NCI-H1105 (cell line): ENCODE measurements at regions not wholly inside any gene's neighbourhood (a gene's known extent, or its start where the extent isn't known, plus 50 kb on each side); places are given as distances from the start of the nearest gene placed in this dataset.

Source experiments
- DNase-seq: peaks from one replicate; lab custom pipeline; 2025; lab: John Stamatoyannopoulos, UW

DNA sequence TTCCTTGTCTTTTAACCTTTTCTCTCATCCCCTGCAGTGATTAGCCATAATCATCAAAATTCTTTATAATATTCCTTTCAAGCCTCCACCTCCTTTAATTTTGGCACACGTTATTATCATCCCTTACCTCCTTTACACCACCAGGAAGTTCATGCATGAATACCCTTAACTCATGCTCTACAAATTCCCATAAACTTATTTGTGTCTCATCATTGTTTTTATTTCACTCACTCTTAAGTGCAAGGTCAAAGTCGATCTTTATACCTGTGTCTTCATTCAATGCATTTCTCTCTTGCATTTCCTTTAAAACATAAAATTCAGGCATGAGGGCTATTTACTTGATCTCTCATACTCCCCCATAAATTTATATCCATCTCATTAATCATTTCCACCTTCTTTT, 1064.6 kb upstream of the CADM2 start:
- no peak for DNase-seq

DNA sequence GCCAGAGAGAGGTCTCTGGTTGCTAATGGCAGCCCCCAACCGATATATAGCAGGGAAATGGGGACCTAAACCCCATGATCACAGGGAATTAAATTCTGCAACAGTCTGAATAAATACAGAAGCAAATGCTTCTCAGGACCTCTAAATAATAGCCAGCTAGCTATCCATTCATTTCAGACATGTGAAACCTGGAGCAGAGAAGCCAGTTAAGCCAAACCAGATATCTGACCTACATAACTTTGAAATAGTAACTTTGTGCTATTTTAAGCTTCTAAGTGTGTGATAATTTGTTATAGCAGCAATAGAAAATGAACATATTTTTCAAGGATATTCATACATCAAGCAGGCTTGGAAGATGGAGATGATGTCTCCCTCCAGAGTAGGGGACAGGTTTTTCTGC, 1062.9 kb upstream of the CADM2 start:
- DNase-seq, result no peak

DNA sequence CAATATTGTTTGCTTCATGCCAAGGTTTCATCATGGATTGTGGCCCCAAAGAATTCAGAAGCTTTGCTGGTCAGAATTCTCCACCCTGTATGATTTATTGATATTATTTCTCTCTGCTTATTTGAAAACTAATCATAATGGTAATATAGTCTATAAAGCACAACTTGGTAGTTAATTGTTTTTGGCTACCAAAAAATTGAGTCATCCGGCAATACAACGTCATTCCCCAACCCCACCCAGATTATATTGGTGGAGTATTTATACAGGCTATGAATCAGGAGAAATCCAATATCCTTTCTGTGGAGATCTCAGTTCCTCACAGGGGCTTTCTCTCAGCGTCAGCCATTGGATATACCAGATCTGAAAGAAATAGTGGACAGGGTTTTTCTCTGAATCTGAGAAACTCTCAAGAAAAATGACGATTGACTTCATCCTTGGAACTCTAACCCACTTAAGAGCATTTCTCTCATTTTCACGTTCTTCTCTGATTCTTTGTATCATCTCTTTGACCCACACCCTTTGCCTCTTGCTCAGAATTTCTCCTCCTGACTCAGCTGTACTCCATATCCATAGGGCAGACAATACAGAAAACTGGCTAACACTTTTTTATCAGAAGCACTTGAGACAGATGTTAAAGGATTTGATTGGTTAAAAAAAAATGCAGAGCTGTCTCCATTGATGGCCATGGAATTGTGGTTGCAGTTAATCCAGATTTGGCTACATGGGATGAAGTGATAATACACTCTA, 1055.8 kb upstream of the CADM2 start:
- no peak for DNase-seq

DNA sequence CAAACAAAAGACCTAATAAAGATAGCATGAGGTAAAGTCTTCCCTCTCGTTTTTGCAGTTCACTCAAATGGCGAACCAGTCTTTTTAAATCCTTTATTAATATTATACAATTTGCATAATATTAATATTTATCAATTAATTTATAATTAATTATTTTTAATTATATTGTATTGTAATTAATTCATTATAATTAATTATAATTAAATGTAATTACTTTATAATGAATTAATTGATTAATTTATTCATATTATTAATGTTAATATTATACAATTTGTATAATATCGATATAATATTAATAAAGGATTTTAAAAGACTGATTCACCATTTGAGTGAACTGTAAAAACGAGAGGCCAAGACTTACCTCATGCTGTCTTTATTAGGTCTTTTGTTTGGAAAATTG, 1045.4 kb upstream of the CADM2 start:
- no peak for DNase-seq

DNA sequence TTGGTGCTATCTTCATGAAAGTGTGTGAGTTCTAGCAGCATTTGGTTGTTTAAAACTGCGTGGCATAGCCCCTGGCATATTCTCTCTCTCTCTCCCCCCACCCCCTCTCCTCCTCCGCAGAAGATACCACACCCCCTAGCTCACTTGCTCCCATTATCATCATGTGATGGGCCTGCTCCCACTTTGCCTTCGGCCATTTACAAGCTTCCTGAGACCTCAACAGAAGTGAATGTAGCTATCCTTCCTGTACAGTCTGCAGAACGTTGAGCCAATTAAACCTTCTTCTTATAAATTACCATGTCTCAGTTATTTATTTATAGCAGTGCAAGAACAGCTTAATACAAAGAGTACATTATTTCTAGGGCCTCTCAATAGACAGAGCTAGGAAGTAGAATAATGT, 1032.5 kb upstream of the CADM2 start:
- DNase-seq, result no peak

DNA sequence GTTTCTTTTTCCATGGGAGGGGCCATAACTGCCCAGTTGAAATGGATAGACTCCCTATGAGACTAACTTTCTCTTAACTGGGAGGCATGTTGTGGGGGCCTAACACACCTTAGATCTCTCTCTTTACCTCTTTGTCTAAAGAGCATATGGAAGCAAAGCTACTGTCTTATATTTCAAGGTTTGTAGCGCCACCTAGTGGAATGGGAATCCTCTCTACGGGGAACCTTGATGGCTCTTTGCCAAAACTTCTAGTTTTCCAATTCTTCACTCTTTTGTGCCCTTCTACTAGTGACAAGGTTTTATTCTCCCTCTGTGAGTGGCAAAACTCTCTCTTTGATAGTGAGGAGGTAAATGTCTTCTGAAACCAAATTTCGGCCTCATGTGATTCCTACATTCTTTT, 1030.4 kb upstream of the CADM2 start:
- no peak for DNase-seq

DNA sequence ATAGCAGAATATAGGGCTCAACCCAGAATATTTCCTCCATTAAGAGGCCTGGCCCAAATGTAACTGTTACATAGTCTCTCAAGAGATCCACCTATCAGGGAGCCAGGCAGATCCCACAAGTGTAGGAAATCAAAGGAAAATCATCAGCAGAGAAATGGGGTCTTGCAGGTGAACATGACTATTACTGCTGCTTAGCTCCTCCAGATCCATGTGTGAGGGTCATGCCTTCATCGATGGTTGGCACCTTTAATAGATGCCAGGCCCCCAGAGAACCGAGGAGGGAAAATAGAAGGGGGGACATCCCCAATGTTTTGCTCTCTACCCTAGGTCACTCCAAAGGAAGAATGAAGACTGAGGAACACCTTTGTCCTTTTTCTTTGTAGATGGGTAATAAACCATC, 1029.9 kb upstream of the CADM2 start:
- no peak for DNase-seq

DNA sequence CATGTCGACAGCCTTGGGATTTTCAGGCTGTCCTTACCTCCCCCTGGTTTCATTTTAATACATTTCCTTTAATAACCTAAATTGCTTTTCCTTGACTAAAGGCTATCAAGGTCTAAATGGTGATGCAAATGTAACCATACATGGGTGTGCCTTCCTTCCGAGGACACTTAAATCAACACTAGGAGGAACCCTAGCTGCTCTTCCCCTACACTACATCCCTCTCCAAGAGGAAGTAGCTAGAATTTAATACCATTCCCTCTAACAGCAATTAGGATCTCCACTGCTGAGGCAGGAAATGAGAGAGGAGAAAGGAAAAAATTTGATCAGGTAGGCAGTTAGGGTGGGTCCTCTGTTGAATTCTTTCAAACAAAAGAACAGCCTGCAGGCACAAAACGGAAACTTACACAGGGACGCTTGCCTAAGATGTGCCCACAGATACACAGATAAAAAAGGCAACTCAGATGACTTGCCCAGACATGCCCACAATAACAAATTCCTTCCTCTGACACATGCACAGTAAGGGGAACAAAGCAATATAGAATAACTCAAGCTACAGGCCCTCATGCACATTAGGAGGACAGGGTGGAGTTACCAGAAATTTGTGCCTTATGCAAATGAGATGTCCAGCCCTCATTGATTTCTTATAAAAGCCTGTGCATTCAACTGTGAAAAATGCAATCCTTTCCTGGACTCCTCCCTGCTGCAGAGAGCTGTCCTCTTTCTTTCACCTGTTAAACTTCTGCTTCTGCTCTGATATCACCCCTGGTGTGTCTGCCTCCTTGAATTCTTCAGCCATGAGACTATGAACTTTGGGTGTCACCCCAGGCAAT, 1024.4 kb upstream of the CADM2 start:
- peak; percentile 2 for DNase-seq

DNA sequence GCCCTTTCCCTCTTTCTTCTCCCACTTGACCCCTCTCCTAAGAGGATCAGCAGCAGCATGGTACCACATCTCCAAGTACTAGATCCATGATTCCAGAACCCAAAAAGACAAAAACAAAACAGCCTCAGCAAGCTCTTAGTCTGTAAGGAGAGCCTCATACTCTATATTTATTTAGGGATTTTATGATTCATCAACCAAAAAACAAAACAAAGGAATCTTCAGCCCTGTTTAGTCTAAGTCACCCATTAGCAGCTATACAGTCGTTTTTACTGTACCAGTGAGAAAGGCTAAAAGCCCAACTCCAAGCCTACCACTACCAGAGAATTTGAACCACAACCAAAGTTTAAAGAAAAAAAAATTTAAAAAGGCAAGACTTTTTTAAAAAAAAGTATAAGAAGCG, 1020.3 kb upstream of the CADM2 start:
- DNase-seq, result no peak

DNA sequence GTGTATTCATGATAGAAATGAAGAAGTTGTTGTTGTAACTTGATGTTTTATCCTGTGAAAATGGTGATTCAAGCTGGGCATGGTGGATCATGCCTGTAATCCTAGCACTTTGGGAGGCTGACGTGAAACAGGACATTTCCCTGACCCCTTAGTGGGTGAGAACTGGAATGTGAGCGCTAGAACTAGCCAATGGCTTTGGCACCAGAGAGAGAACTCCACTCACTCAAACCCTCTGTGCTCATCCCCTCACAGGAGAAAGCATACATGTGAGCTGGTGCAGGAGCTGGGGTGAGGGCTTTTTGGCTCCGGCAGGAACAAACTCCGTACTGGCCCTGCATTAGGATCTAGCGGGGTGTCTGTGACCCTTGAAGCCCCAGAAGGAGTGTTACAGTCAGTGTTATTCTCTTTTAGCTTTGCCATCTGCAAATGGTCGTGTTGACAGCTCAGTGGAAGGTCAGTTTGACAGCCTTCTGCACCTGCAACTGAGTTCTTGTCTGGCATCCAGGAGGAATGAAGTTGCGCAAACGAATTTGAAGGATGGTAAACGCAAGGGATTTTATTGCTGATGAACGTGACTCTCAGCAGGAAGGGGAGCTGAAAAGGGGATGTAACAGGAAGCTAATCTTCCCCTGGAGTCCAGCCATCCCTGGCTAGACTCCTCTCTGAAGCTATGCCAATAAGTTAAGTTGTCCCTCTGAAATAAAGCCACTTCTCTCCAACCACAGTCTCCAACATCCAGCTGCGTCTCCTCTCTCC, 1016.6 kb upstream of the CADM2 start:
- DNase-seq, result no peak

DNA sequence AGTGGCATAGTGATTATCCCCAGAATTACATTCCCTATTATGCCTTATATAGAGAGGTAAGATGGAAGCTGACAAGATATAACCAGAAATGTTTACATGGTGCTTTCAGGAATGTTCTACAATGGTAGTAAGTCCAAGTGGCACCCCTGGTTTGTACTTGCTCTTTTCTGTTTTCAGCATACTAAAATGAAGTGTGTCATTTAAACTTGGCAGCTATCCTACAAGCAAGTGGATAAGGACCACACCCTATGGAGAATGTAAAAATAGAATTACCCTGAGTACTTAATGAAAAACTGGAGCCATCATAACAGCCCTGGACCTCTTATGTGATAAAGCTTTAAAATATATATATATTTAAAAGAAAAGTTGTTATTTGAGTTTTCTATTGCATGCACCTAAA, 1012.7 kb upstream of the CADM2 start:
- peak; percentile 6 for DNase-seq

DNA sequence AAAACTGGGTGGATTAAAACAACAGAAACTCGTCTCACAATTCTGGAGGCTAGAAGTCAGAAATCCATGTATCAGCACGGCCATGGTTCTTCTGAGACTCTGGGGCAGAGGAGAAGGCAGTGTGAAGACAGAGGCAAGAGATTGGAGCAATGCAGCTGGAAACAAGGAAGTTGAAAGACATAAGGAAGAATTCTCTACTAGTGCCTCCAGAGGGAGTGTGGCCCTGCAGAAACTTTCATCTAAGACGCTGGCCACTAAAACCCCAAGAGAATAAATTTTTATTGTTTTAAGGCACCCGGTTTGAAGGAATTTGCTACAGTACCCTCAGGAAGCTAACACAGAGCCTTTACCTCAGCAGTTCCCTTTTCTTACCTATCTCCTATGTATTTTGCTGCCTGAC, 1012.2 kb upstream of the CADM2 start:
- no peak for DNase-seq

DNA sequence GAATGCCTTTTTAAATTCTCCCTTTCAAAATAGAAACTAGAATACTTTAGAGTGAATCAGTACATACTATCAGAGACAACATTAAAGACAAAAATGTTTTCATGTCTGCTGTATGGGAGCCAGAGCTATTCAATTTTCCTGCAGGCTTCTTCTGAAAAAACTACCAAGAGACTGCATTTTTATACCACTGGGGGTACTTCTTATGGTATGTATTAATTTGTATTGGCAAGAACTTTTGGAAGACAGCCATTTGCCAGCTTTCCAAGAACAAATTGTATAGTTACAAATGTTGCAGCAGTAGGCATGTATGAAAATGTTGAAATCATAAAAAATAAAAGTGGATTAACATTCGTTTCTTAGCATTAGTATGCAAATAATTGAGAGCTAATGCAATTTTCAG, 1010.0 kb upstream of the CADM2 start:
- no peak for DNase-seq

DNA sequence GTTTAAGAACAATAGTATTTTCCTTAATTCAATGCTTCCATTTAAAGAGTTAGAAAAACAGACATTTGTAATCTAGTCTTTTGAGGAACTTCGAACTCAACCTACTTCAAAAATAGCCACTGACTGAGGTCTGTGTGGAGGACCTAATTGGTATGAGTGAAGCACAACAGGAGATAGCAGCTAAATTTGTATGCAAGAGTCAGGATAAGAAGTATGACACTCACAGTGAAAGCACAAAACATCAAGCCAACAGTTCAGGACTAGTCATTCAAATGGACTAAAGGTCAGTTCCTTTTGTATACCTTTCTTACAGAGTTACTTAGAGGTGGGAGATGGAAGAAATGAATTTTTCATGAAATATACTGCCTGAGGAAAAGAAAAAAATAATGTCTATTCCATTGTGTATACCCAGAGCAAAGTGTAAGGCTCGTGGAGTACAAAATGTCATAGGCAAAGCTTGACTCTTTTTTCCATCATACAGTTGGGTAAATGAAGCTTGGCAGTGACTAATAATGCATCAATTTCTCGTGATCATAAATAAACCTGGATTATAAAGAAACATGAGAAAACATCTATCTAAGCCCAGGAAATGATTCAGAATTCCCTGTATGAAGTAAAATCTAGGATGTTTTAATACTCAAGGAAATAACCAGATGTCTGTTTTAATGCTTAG, 1005.2 kb upstream of the CADM2 start:
- DNase-seq, result no peak

DNA sequence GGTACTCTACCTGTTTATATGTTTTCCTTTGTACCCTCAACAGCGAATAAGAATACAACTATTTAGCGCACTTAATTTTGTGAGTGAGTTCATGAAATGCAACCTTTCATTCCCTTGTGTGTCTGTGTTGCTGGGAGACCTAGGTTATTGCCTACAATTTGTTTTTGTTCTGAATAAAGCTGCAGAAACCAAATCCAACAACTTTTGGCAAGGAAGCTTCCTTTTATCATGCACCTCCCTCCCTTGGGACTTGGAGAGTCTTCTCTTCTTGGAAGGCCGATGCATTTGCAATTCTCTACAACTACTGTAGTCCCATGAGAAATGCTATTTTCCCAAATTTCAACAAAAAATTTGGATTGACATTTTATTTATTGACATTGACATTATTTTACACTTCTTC, 1002.4 kb upstream of the CADM2 start:
- no peak for DNase-seq

DNA sequence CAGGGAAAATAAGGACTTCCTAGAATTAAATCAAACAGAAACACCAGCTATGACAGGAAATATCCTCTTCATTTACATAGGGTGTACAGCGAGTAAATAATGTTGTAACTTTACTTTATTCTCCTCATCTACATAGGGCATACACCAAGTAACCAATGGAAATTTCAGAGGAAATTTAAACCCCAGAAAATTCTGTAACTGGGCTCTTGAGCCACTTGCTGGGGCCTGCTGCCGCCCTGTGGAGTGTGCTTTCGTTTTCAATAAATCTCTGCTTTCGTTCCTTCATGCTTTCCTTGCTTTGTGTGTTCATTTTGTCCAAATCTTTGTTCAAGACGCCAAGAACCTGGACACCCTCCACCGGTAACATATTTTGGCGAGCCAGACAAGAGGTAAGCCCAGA, 990.4 kb upstream of the CADM2 start:
- DNase-seq, result no peak

DNA sequence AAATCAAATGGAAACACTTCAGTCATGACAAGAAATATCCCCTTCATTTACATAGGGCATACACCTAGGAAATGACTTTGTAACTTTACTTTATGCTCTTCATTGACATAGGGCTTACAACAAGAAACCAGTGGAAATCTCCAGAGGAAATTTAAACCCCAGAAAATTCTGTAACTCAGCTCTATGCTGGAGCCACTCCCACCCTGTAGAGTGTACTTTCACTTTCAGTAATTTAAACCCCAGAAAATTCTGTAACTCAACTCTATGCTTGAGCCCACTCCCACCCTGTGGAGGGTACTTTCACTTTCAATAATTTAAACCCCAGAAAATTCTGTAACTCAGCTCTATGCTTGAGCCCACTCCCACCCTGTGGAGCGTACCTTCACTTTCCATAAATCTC, 987.1 kb upstream of the CADM2 start:
- no peak for DNase-seq

DNA sequence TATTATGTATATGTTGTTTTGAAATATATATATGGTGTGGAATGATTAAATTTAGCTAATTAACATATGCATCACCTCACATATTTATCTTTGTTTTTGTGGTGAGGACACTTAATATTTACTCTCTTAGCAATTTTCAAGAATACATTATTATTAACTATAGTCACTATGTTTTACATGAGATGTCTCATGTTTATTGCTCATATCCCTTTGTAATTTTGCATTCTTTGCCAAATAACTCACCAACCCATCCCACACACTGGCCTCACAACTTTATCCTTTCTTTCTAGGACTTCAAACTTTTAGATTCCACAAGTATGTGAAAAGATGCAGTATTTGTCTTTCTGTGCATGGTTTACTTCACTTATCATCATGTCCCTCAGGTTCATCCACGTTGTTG, 950.2 kb upstream of the CADM2 start:
- DNase-seq, result no peak

DNA sequence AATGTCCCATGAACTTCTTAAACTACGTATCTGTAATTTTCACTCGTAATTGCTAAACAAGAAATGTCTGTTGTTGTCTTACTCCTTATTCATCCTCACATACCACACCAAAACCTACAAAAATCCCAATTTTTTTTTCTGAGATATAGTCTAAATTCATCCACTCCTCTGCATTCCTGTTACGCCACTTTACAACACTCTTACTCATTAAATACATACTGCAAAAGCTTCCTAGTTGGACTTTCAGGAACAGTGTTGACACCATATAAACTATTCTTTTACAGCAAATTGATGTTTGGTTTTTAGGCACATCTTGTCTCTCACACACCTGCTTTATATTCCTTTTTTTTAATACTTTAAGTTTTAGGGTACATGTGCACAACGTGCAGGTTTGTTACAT, 934.9 kb upstream of the CADM2 start:
- DNase-seq, result no peak

DNA sequence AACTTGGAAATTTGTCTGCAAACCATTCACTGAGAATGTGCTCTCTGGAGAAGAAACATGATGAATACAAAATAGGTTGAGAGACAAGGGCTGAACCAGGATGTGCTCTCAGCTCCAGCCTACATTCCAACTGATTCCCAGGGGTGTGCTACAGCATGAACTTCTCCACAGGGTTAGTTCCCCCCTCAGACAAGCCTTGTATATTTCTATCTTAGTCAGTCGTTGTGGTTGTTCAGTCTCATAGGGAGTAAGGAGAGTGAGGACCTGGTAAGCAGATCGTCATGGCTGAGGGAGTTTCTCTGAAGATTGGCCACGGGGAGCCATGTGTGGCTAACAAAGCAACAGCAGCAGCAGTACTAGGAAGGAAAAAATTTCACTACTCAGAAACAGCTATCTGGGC, 919.7 kb upstream of the CADM2 start:
- no peak for DNase-seq

DNA sequence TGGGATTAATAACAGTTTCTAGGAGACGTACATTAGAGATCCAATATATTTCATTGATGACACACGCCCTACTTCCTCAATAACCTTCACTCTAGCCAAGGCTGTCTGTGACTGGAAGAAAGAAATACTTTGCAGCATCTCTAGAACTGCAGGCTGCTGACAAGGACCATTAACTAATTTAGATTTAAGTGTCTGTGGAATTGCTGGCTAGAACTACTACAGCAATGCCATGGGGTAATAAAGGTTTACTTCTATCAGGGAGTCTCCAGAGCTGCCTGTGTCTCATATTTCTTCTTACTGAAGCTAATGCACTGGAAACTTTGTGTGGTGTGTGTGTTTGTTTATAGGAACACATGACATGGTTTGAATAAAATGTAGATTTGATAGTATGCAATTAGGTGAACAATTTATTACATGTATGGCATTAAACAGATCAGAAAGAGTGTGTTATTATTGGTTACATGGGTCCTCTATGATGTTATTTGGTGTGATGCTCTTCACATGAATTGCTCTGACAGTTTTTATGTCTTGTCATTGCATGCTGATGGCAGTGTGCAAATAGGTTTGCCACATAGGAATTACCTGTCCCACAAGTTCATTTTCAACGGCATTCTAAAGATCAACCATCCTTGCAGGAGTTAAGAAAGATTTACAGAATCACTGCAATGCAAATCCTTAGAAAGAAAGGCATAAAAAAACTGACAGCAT, 916.2 kb upstream of the CADM2 start:
- DNase-seq, result no peak

DNA sequence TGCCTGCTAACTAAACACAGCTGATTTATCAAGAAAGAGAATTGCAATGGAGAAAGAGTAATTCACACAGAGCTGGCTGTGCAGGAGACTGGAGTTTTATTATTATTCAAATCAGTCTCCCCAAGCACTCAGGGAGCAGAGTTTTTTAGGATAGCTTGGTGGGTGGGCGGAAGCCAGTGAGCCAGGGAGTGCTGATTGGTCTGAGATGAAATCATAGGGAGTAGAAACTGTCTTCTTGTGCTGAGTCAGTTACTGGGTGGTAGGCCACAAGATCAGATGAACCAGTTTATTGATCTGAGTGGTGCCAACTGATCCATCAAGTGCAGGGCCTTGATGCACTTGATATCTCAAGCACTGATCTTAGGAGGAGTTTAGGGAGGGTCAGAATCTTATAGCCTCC, 891.9 kb upstream of the CADM2 start:
- no peak for DNase-seq
